ENCODE measurements at regions not wholly inside any gene's neighbourhood (a gene's known extent, or its start where the extent isn't known, plus 50 kb on each side); places are given as distances from the start of the nearest gene placed in this dataset.

- H3K4me1 ChIP-seq (ENCODE audit: control insufficient read depth in 2 of 3, insufficient read depth in 2 of 3, low read depth in 1 of 3, low read length in 3 of 3), result no peaks in the 10 kb centered on the region
- no peak for DNase-seq
- intact Hi-C loops (cut with DNase I), result no loop called here
- no peak for TF ChIP-seq CTCF (IDR thresholded peaks at IDR 0.05; ENCODE audit: borderline replicate concordance, extremely low read depth, insufficient read depth)
- no peaks in the 10 kb centered on the region for H3K27me3 ChIP-seq (ENCODE audit: control insufficient read depth, insufficient read depth, low read length)
- no peak overlapping the region for H3K9ac ChIP-seq (ENCODE audit: low read length in 3 of 3)
- FAIRE-seq, result no peak
- H3K9me3 ChIP-seq (ENCODE audit: control insufficient read depth in 2 of 3, insufficient read depth in 1 of 3, low read length in 3 of 3), result no peaks in the 10 kb centered on the region
- H3K27ac ChIP-seq (ENCODE audit: low read depth in 2 of 2, low read length in 2 of 2), result no peak overlapping the region
- no peaks in the 10 kb centered on the region for H3K36me3 ChIP-seq (ENCODE audit: control insufficient read depth in 2 of 3, insufficient read depth in 3 of 3, low read length in 3 of 3)
- H3K4me3 ChIP-seq (ENCODE audit: low read length in 3 of 3), result no peak overlapping the region
Measured at GRCh38 chr5:114658194-114658593, 296.3 kb downstream of the KCNN2 start.

GRCh38 chr5:114657342-114658130, 295.7 kb downstream of the KCNN2 start:
- DNase-seq, result no peak
- no peak for TF ChIP-seq CTCF (IDR thresholded peaks at IDR 0.05; ENCODE audit: borderline replicate concordance, extremely low read depth, insufficient read depth)
- no peak overlapping the region for H3K9ac ChIP-seq (ENCODE audit: low read length in 3 of 3)
- H3K4me1 ChIP-seq (ENCODE audit: control insufficient read depth in 2 of 3, insufficient read depth in 2 of 3, low read depth in 1 of 3, low read length in 3 of 3), result no peaks in the 10 kb centered on the region
- H3K9me3 ChIP-seq (ENCODE audit: control insufficient read depth in 2 of 3, insufficient read depth in 1 of 3, low read length in 3 of 3), result no peaks in the 10 kb centered on the region
- FAIRE-seq, result no peak
- no peak overlapping the region for H3K27ac ChIP-seq (ENCODE audit: low read depth in 2 of 2, low read length in 2 of 2)
- H3K27me3 ChIP-seq (ENCODE audit: control insufficient read depth, insufficient read depth, low read length), result no peaks in the 10 kb centered on the region
- intact Hi-C loops (cut with DNase I), result no loop called here
- no peak overlapping the region for H3K4me3 ChIP-seq (ENCODE audit: low read length in 3 of 3)
- H3K36me3 ChIP-seq (ENCODE audit: control insufficient read depth in 2 of 3, insufficient read depth in 3 of 3, low read length in 3 of 3), result no peaks in the 10 kb centered on the region

- TF ChIP-seq CTCF (IDR thresholded peaks at IDR 0.05; ENCODE audit: borderline replicate concordance, extremely low read depth, insufficient read depth), result no peak
- Histone ChIP-seq H3K36me3 (ENCODE audit: control insufficient read depth in 2 of 3, insufficient read depth in 3 of 3, low read length in 3 of 3) (no peaks in the 10 kb centered on the region), H3K4me3 (ENCODE audit: low read length in 3 of 3) (no peak overlapping the region), H3K27me3 (ENCODE audit: control insufficient read depth, insufficient read depth, low read length) (no peaks in the 10 kb centered on the region), H3K27ac (ENCODE audit: low read depth in 2 of 2, low read length in 2 of 2) (no peak overlapping the region), H3K9me3 (ENCODE audit: control insufficient read depth in 2 of 3, insufficient read depth in 1 of 3, low read length in 3 of 3) (peaks cover 0 to under 1% (median 0%) of the 10 kb centered on the region in 3 donors), H3K9ac (ENCODE audit: low read length in 3 of 3) (no peak overlapping the region), H3K4me1 (ENCODE audit: control insufficient read depth in 2 of 3, insufficient read depth in 2 of 3, low read depth in 1 of 3, low read length in 3 of 3) (no peaks in the 10 kb centered on the region)
- no peak for FAIRE-seq
- DNase-seq, result no peak
- intact Hi-C loops (cut with DNase I), result no loop called here
Measured at GRCh38 chr5:114649878-114650277, 288.0 kb downstream of the KCNN2 start.
